GM12872 (cell line): ENCODE measurements at regions not wholly inside any gene's neighbourhood (a gene's known extent, or its start where the extent isn't known, plus 50 kb on each side); places are given as distances from the start of the nearest gene placed in this dataset.

Experiments used
- CTCF ChIP-seq: IDR thresholded peaks from 3 replicates; pipeline ENCODE4 v1.5.1; 2011; ENCODE audit warnings: low read depth, mild to moderate bottlenecking, low read length, moderate library complexity; ENCODE audit not compliant: insufficient read depth

- no peak for TF ChIP-seq CTCF
These were observed 105.9 kb upstream of the TENM3 start for GRCh38 chr4:182137343-182137742.

DNA sequence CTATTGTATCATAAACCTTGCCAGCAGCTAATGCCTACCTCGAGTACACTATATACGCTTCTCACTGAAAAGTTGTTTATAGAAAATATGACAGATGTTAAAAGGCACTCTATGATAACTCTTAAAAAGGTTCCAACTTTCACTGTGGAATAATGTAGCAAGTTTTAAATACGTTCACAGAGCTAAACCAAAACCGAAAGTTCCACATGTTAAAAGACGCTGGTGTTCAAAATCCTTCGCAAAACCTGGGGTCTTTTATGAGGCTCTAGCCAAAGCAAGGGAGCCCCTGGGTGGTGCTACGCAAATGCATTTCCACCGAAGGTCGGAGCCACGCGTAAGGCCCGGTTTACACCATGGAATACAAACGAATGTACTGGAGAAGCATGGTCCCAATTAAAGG lies 103.7 kb upstream of the TENM3 start:
- no peak for TF ChIP-seq CTCF

DNA sequence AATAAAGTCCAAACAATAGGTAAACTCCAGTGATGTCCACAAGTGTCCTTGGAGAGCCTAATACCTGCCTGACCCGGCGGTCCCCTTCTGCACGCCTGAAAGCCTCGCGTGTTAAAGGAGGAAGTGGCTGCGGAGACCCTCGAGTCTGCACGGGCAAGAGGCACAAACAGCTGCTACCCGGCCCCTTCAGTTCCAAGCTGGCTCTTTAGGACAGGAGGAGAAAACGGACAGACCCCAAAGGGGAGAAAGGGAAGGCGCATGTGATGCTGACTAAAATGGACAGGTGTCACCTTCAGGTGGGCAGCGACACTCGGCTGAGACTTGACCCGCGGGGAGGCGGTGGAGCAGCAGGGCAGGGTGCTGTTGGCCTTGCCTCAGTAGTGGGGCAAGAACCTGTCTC lies 102.7 kb upstream of the TENM3 start:
- no peak for TF ChIP-seq CTCF

GRCh38 chr4:182141061-182141460 lies 102.1 kb upstream of the TENM3 start:
- no peak for TF ChIP-seq CTCF

- TF ChIP-seq CTCF: no peak
These were observed 100.8 kb upstream of the TENM3 start for GRCh38 chr4:182142176-182143085.

DNA sequence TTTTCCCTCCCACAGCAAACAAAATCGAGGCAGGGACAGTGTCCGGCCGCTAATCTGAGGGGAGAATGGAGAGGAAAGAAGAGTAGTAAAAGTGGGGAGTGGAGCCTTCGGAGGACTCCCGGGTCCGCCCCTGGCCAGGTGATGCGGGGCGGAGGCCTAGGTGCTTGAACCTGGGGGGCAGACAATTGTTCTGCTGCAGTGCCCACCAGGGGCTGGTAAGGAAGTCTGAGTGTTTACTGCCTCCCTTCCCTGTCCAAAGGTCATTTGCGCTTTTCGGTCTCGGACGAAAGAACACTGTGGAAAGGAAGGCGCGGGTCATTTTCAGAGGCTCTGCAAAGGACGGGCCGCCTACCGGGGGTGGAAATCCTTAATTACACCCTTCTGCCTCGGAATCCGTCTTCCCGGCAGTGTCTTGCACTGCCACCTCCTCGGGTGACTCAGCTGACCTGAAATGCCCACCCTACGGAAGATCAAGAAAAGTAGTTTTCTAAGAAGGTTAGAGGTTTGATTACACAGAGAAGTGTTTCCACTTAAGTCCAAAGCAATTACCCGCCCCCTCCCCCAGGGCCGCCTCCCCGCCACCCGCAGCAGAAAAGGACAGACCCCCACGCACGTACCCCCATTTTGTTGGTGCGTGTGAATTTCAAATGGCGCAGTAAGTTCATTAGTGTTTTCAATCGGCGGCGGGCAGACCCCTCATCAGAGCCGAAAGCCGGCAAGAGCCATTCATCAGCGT lies 99.9 kb upstream of the TENM3 start:
- no peak for TF ChIP-seq CTCF

DNA sequence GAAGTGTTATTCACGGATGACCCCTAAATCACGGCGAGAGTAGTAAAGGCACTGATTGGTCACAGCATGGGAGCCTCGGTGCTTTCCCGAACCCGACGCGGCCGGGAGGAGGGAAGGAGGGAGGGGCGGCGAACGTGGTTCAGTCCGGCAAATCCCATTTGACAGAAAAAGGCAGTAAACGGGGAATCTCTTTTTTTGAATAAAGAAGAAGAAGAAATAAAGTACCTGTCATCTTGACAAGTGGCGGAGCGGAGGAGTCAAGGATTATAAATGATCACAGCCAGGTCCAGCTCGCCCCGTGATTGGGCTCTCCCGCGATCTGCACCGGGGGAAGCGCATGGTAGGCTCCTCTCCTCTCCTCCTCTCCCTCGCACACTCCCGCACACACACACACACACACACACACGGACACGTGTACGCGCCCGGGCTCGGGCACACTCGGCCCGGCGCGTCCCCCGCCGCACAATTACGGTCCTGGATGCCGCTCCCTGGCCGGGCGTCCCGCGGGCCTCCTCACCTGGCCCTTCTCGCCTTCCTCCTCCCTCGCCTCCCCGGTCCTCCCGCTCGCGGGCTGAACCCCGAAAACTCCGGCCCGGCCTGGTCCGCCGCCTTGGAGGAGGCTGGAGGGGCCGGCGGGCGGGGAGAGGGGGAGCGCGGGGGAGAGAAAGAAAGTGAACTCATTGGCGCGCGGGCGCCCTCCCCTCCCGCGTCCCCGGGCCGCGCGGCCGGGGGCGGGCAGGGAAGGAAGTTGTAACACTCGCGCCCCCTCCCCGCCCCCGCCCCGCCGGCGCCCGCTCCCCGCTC lies 99.2 kb upstream of the TENM3 start:
- TF ChIP-seq CTCF: no peak
